Stimulated activated CD8-positive, alpha-beta memory T cell treated with anti-CD3 and anti-CD28 coated beads, Interleukin-15, amount 100 ng/mL, for 48 hours (primary cell): ENCODE measurements at regions not wholly inside any gene's neighbourhood (a gene's known extent, or its start where the extent isn't known, plus 50 kb on each side); places are given as distances from the start of the nearest gene placed in this dataset.
A peak's percentile ranks its signal among the peaks of the same experiment; 100 is the strongest.
"Not testable (repeated sequence)": the region's sequence is repeated elsewhere in the genome, so short reads cannot be mapped to it uniquely, and the experiment has no call there.

Experiments used
- DNase-seq, 2 donors: peaks; one replicate each; pipeline ENCODE4 v3.0.0-alpha.2; 2020; ENCODE audit warnings: low read depth in 2 of 2

DNA sequence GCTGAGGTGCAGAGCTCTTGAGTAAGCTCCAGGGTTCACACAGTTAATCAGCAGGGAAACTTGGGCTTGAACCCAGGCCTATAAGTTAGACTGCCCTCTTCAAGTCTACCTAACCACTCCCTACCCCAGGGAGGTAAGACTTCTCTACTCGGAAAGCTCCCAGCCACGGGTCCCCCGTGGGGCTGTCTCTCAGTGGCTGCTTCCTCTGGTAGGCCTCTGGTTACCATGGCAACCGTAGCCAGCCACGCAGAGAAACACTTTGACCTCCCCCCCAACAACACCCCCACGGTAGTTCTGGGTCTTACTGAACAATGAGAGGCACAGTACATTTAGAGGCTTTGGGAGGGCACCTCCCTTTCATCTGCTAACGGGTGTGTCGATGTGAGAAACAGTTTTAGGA is 245.2 kb downstream of the AACS start:
- DNase-seq = no peak

DNA sequence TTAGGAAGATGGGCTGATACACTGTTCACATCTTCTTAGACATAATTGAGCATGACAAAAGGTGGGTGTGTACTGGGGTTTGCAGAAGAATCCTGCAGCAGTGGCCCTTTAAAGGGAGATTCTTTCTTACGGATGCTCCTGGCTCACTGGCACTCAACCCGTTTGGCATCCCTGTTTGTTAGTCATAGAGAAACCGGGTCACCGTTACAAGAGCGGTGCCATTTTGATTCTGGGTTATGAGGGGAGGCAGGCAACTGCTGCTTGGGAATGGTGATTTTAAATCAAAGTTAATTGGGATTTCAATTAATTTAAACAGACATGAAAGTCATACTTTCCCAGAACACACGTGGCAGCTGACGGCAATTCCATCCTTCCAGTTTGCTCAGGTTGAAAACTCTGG is 245.8 kb downstream of the AACS start:
- no peak for DNase-seq

DNA sequence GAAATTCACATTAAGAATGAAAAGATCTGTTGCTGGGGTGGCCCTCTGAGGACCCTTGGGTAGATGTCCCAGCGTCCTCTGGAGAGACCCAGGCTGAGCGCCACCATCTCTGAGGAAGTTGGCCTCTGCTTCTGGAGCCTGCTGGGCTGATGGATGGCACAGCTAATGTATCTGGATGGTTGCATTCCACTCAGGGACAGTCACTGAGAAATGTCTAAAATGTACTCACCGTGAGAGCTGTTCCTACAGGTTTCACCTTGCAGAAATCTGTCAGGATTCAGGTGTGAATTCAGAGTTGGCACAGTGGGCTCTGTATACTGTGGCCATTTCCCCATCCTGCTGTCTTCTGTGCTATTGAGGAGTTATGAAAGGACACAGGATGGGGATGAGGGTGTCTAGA is 247.2 kb downstream of the AACS start:
- DNase-seq = no peak

DNA sequence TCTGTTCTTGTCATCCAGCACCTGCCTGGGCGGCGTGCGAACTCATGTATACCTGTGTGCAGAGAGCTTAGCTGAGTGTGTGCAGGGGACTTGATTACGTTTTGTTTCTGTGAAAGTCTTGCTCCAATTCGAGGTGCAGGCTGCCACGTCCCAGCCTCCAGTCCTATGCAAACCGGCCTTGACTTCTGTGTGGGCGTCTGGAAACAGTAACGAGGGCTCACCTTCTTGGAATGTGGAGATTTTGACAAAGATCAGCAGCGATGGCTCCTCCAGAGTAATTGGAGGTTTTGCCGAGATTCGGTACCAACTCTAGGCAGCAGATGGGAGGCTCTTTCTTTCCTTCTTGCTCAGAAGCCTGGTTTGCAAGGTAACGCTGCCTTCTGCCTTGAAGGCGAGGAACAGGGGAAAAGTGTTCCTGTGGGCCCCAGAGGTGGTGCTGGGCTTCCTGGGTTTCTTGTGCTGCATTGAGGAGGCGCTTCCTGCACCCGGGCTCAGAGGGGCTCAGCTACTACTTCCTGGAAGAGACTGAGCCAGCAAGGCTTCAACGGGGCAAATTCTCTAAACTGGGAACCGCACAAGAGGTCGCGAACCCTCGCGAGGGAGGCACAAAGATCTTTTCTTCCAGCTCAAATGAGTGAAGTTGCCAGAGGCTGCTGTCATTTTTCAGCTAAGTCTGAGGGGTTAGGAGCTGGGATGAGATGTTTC is 249.0 kb downstream of the AACS start:
- DNase-seq = no peak

DNA sequence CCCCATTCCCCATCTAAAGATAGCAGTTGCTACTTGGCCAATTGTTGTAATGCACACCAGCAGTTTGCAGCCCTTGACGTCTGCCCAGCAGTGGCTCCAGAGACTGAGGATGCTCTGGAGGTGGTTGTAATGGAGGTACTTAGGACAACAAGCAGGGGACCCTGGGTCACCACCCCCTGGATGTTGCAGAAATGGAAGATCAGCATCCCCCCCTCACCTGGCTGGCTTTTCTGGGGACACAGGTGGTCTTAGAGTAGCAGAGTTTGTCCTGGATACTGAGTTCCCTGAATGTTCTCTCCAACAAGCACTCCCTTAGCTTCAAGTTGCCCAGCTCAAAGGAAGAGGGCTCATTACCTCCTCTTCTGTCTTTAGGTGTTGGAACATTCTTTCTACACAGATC is 250.5 kb downstream of the AACS start:
- no peak for DNase-seq

DNA sequence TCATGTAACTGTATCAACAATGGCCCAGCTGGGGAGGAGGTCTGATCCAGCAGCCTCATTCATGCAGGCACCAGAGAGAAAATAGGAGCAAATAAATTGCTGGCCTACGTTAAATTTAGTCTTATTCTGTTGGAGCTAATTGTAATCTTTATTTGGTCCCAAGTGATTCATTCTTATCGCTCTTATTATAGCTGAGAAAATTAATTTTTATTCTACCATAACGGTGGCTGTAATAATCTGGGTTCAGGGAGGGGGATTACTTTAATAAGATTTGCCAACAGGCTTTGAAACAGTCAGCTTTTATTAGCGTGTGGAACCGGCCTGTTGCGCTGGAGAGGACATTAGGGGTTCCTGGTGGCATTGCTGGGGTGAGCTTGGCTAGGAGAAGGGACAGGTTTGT is 254.9 kb downstream of the AACS start:
- DNase-seq = no peak

DNA sequence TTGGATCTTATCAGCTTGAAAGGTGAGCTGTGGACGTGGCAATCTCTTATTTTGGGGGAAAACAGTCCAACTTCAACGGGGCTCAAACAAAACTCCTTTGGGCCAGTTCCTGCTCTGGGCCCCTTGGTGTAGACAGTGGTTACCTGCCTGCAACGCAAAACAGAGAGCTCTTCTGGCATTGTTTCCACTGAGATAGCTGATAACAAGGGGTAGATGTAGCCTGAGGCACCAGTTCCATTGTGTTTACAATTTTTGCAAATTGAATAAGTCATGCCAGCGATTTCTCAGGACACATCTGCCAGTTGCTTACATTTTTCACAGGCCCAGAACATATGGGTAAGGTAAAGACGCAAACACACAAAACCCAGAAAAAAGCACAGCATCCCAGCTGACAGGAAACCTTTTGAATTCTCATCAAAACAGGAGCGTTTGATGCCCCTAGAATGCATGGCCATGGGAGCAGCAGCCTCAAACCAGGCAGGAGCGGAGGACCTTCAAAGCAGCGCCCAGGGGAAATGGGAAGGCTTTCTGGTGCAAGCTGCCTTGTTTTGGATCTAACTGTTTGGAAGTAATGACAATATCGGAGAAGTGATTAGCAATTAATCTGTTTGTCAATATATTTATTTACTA is 259.7 kb downstream of the AACS start:
- DNase-seq = no peak

DNA sequence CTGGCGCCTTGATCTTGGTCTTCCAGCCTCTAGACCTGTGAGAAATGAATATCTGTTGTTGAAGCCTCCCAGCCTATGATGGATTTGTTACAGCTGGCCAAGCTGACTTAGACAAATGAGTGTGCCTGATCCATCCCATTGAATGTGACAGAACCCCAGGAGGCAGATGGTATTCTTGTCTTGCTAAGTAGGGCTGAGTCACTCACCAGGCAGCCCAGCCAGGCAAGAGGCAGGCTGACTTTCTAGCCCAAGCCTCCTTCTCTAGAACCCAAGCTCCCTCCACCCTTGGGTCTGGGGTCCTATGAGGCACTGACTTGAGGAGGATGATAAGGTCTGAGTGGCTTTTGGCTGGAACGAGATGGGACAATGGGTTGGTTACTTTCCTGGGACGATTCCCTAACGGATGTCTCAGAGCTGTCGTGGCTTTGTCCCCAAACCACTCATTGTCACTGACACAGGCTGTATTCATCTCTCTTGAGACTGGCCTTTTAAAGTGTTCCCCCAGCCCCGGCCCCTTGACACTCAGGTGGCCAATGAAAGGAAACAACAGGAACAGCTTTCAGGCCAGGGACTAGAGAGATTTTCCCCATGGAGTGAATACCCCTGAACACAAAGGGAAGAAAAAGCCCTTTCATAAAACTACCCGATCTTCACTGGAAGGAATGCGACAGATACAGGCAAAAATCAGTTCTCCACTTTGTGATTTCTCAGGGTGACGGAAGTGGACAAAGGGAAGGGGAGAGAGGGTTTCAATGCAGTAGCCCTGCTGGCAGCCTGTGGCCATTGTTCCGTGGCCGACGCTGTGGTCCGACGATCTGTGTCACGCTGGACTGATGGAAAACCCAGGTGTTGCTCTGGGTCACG is 264.2 kb downstream of the AACS start:
- no peak for DNase-seq

DNA sequence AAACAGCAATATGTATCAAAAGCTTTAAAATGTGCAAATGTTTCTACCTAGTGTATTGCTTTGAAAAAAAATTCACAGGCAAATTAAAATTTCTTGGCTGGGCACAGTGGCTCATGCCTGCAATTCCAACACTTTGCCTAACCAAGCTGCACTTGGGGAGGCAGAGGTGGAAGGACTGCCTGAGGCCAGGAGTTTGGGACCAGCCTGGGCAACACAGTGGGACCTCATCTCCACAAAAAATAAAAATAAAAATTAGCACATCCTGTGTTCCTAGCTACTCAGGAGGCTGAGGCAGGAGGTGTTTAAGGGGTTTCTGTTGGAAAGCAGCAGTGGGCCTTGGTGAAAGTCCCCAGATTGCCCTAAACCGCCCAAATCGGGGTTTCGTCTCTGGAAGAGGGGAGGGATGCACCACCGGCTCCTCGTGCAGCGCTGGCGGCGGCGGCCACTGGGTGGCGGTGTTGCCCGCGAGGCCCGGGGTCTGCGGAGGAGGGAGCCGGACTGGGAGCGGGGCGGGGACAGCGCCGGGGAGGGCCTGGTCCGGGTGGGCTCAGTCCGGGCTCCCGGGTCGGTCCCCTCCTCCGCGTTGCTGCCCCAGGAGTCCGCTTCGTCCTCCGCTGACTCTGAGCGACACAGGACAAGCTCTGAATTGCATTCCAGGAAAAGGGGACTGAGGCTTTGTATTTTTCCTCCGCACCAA is 265.6 kb downstream of the AACS start:
- peak; percentile 32 to 34 for DNase-seq

DNA sequence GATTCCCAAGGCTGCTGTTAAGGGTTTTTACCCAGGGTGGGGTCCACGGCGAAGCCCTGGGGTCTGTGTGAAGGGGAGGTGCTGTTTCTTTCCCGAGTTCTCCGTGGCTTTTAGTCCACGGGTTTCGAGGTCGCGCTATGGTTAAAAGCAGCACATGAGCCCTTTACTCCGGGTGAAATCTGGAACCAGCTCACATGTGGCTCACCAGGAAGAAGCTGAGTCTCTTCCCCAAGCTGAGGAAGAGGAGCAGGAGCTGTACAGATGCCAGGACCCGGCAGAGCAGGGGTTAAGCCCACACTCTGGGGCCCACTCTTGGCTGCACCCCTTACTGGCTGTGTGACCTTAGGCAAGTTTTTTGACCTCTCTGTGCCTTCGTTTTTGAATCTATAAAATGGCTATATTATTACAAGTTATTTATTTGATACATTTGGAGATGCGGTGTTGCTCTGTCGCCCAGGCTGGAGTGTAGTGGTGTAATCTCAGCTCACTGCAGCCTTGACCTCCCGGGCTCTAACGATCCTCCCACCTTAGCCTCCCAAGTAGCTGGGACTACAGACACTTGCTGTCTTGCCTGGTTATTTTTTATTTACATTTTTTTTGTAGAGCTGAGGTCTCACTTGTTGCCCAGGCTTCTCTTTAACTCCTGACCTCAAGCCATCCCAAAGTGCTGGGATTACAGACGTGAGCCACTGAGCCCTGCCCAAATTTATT is 266.3 kb downstream of the AACS start:
- no peak for DNase-seq

DNA sequence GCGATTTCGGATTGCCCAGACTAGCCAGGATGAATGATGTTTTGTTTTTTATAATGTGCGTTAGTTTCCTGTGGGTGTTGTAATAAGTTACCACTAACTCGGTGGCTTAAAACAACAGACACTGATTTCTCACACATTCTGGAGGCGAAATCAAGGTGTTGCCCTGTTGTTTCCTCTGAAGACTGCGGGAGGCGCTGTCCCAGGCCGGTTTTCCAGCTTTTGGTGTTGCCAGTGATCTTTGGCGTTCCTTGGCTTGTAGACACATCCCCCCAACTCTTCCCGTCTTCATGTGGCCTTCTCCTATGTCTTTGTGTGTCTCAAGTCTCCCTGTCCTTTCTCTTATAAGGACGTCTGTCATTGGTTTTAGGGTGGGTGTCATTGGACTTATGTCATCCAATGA is 267.7 kb downstream of the AACS start:
- DNase-seq = no peak

DNA sequence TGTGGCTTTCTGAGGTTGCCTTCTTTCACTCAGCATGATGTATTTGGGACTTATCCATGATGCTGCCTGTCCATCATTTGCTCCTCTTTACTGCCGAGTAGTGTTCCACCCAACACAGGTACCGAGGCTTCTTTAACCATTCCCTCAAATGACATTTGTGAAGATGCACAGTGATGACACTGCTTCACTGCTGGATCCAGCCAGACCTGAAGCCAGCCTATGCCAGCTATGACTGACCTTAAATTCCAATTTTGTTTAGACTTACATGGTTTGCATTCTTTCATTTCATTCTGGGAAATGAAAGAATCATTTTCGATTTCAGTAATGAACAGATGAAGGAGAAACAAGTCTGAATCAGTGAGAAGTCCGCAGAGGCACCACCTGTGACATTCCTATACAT is 271.0 kb downstream of the AACS start:
- DNase-seq = no peak

DNA sequence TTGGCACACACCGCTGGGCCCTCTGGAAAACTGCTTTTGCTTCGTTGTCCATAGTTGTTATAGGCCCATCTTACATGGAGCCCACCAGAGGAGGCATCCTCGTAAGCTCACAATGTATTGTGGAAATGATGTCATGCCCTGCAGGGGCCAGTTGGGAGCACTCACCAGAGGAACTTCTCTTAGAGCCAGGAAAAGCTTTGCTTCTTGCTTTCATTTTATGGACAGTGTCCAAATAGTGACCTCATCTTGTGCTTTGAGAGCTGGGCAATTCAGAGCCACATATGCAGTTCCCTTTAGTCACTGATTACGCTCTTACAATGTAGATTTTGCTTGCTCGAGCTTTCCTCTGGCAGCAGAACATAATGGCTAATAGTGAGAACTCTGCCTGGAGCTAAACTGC is 275.6 kb downstream of the AACS start:
- no peak for DNase-seq

DNA sequence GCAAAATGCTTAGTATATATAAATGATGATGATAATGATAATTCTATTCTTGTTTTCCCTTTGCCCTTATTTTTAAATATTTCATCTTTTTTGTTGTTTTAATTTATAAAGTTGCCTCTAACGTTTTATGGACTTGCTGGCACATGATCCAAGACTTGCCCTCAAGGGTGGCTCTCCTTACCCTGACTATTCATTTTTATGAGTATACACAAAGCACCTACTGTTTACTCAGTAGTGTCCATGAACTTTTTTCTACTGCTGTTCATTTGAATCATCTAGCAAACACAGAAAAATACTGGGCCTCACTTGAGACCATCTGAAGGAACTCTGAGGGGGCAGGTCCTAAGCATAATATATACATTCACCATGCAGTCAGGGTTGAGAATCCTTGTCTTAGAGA is 276.2 kb downstream of the AACS start:
- no peak for DNase-seq

DNA sequence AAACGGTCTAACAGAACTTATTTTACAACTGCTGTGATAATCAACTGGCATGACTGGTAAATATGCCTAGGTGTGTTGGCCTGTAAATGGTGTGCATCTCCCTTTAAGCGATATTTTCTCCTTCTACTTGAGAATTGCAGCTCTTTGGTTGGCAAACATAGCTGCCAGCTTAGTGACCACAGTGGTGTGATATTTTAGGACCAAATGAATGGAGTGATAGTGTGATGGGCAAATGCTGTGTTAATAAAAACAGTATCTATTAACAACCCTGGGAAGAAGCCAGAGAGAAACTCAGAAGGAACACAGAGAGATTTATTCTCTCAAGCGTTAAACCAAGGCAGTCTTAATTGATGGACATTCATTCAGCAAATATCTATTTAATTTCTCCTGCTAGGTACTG is 278.4 kb downstream of the AACS start:
- no peak for DNase-seq

DNA sequence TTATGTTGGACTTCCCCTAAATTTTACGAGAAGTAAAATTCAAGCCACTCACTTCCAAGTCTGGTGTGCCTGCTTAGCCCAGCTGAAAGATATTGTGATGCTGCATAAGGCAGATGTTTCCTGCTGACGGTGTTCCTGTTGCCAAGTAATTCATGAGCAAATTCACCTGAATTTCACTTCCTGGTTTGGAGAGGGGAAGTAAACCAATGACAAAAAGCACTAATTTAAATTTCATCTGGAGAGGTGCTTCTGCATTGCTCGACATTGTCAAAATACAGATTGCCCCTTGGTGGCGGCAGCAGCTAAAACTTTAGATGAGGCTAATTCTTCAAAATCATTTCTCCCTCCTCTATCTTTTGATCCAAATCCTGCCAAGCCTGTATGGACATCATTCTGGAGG is 281.1 kb downstream of the AACS start:
- DNase-seq = no peak

DNA sequence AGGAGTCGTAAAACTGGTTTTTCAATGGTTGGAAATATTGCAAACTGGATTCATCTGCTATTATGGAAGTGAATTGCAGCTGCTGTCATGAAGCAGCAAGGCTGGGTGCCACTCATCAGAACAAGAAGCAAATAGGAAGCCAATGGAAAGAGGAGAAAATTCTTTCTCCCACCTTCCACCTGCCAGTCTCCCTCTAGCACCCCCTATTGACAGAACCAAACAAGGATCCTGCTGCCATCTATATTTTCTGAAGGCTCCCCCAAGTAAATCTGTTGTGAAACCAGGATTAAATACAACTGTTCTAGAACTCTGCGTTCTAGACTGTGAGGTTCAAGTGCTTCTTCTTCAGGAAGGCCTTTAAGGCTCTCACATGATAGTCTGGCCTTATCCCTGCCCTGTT is 286.6 kb downstream of the AACS start:
- DNase-seq = no peak

DNA sequence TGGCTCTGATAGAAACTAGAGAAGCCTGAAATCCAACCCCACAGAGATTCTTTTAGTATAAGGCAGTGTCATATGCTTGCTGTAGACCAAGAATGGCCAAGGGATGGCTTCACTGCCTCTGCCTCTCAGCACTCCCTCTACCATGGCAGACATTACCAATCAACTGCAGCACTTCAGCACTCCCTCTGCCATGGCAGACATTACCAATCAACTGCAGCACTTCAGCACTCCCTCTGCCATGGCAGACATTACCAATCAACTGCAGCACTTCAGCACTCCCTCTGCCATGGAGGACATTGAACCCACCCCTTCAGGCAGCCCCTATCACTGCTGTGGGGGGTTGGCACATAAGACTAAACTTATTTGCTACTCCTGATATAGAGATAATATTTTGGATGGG is 287.8 kb downstream of the AACS start:
- not testable (repeated sequence) for DNase-seq

DNA sequence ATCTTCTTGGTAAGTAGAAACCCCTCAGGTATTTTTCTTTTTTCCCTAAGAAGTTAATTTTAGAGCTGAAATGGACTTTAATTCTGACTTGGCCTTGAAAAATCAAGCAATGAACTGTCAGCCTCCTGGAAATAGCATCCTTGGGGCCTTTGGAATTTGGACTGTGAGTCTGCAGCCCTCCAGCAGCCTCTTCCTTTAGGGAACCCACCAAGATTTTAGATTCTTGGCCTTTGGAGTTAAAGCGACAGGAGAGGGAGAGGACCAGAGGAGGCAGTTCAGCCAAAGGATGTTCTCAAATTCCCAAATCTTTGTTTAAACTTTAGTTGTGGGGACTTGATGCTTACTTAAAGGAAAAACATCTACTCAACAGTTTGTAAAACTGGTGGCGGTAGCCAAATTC is 288.6 kb downstream of the AACS start:
- no peak for DNase-seq

DNA sequence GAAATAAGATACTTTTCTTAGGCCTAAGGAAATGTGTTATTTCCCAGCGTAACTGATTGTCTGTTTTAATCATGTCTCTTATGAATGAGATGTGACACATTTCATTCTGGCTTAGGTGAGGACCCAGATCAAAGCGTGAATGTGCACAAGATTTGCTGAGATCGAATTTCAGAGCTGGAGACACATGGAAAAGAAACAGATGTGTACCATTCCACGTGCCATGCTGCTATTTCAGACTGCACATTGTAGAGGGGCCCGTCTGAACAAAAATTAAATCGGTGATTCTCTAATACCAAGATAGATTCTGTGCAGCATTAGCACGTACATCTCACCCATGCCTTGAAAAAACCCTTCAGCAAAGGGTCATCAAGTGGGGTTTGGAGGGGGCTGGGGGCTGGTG is 290.4 kb downstream of the AACS start:
- DNase-seq = no peak

DNA sequence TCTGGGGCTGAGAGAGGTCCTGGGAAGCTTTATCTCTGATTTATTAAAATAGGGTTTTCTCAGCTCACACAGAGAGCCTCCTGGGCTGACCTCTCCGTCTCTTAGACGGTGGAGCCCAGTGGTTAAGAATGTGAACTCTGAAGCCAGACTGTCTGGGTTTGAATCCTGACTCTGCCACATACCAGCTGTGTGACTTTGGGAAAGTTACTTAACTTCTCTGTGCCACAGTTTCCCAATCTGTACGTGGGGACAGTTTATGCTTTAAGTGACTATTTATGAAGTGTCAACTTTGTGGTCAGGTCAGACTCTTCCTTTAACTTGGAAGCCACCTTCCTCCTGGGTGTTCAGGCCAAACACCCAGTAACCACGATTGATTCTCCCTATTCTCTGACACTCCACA is 290.9 kb downstream of the AACS start:
- no peak for DNase-seq

DNA sequence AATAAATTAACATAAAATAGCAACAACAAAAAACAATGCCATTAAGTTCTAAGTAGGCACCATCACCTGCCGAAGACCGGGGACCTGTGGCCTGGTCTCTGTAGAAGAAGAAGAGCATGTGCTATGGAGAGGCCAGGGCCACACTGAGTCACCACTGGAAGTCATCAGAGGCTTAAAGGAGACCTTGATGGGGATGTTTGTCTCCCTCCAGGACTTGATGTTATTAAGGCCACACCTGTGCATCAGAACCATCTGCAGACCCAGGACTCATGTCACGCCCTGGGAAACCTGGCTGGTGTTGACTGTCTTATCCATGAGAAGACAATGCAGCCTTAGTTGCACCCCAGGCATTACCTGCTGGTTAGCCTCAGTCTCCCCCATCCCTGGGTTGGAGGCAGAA is 292.3 kb downstream of the AACS start:
- no peak for DNase-seq
